NCI-H524 (cell line): ENCODE measurements at regions not wholly inside any gene's neighbourhood (a gene's known extent, or its start where the extent isn't known, plus 50 kb on each side); places are given as distances from the start of the nearest gene placed in this dataset.
A peak's percentile ranks its signal among the peaks of the same experiment; 100 is the strongest.

ENCODE experiments used
- DNase-seq, 2 experiments: peaks; one replicate each; lab custom pipeline; 2025; lab: John Stamatoyannopoulos, UW

DNA sequence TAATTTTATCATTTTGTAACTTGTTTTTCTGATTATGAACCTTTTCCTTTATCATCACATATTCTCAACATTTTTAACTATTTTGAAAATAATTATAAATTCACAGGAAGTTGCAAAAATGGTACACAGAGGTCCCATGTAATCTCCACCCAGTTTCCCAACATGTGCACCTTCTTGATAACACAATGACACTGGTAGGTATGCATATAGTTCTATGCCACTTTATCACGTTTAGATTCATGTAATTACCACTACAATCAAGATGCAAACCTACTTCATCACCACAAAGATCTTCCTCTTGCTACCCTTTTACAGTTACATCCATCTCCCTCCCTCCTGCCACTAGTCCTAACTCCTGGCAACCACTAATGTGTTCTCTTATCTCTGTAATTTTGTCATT is 413.9 kb downstream of the SHQ1 start:
- no peak for DNase-seq

DNA sequence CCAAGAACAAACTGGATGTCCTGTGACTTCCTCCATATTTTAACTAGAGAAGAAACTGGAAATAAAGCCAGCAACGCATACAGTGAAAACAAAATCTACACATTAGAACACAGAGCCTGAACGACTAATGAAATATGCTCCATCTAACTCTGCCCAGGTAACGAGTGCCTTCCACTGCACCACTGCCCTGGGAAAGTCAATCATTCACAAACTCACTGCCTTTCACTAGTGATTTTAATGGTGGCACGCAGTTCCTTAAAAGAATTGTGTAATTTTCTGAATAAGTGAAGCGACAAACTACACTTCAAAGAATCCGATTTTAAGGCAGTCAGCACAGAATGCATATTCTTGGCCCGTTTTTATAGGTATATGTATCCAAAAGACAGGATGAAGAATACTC is 416.0 kb downstream of the SHQ1 start:
- no peak for DNase-seq

DNA sequence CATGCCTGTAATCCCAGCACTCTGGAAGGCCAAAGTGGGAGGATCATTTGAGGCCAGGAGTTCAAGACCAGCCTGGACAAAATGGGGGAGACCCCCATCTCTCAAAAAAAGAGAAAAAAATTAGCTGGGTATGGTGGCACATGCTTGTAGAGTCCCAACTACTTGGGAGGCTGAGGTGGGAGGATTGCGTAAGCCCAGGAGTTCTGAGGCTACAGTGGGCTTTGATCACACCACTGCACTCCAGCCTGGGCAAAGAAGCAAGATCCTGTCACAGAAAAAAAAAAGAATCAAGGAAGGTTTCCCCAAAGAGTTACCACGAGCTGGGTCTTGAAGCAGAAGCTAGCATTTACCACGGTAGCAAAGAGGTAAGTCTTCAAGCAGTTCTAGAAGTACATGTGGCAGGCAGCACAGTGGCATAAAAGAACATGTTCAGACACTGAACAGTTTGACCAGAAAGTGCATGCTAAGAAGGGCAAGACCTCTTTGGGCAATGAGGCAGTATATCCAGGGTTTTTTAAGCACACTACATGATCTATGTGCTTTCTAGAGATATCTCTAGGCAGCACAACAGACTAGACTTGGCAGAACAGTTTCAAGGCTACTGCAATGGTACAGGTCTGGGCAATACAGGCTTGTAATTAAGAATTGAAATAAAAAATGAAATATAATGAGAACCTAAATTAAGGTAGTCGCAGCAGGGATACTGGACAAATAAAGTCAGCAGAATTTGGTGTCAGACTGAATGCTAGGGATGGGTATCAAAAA is 418.5 kb downstream of the SHQ1 start:
- no peak for DNase-seq

DNA sequence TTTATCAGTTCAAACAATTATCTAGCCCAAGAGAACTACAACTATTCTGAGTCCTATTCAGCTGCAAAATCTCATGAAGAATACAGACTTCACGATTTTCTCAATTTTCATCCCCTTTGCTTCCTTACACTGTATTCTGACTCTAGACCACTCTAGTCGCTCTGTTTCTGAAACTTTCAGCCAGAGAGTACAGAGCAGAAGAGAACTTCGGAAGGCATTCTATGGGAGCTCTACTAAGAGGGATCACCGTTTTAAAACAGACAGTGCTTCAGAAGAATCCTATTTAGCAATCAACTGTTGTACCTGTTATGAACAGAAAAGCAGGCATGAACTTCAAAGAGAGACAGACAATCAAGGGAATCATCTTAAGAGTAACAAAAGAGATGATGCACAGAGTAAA is 419.4 kb downstream of the SHQ1 start:
- DNase-seq = no peak

DNA sequence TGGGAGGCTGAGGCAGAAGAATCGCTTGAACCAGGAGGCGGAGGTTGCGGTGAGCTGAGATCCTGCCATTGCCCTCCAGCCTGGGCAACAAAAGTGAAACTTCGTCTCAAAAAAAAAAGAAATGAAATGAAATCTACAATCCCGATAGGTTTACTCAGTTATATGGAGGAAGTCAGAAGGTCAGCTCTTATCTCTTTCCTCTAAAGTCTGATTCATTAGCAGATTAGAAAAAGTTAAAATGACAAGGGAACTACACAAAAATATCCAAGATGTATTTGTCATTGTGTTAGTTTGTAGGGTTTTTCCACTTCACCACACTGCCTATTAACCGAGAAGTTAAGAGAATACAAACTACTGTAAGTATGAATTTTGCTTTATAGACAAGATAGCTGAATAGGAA is 420.6 kb downstream of the SHQ1 start:
- DNase-seq = no peak

DNA sequence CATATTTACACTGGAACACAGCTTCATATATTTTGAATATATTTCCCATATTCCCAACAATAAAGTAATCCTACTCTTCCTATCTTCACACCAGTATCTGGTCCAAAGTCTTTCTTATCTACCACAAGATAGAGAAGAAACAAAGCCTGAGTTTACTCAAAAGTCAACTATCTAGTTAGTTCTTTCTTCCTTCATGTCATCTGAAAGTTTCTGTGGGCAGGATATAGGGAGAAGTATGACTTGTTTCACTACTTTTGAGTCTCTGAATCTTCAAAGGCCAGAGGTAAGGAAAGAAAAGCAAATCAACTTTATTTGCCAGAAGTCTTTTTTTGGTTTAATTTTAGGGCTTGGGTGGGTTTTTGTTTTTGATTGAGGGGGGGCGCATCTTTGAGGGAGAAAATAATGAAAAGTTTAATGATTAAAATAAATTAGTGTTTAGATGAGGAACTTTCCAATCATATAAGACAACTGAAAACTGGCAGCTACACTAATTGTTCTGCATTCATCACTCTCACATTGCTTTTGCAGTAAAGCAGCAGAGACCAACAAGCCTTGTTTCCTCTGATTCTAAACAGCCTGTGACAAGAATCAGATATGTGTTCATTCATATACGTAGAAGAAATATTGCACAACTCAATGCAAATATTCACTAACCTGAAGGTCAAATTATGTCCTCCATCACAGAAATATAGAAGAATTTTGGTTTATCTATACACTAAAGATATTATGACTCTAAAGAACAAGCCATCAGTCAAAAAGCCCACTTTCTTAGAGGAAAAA is 421.4 kb downstream of the SHQ1 start:
- no peak for DNase-seq

DNA sequence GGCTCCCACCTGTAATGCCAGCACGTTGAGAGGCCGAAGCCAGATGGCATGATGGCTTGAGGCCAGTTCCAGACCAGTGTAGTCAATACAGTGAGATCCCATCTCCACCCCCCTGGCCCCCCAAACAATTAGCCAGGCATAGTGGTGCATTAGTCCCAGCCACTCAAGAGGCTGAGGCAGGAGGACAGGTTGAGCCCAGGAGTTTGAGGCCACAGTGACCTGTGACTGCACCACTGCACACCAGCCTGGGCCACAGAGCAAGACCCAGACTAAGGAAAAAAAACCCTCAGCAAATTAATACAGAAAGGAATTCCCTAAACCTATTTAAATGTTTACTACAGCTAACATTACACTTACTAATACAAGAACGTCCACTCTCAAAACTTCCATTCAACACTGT is 424.6 kb downstream of the SHQ1 start:
- peak; percentile 21 to 60 for DNase-seq

DNA sequence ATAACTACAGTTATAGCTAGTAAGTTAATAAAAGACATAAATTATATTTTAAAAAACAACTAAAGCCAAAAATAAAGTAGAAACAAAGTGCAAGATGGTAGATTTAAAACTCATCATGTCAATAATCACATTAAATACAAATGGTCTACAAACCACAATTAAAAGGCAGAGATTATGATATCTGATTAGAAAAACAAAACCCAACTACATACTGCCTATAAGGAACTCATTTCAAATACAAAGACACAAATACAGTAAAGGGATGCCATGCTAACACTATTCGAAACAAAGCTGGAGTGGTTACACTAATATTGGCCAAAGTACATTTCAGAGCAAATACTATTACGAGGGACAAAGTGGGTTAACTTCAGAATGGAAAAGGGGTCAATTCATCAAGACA is 426.5 kb downstream of the SHQ1 start:
- DNase-seq = no peak

DNA sequence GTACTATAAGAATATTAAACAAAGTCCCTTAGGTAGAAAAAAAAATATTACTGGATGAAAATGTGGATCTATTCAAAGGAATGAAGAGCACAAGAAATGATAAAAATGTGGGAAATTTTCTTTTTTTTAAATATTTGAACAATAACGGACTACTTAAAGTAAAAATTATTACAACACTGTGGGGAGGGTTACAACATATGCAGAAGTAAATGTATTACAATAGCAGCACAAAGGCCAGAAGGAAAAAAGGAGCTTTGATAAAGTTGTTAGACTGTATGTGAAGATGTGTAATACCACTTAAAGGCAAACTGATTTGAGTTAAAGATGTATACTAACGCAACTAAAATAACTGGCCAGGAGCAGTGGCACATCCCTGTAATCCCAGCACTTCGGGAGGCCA is 427.1 kb downstream of the SHQ1 start:
- no peak for DNase-seq

DNA sequence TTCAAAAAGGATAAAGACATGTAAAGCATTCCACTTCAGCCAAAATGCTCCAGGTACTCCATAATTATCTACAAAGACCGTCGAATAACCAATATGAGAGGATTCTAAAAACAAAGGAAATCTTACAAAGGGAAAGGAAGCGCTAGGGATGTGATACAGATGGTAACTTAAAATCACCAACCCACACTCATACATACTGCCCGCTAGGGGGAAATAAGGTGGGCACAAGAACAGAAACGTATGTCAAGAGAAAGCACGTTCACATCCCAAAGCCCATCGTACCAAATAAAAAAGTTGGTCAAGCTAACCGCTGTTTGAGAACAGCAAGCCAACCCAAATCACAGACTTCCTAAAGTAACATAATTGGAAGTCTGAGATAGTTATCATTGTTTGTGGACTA is 429.4 kb downstream of the SHQ1 start:
- no peak for DNase-seq

DNA sequence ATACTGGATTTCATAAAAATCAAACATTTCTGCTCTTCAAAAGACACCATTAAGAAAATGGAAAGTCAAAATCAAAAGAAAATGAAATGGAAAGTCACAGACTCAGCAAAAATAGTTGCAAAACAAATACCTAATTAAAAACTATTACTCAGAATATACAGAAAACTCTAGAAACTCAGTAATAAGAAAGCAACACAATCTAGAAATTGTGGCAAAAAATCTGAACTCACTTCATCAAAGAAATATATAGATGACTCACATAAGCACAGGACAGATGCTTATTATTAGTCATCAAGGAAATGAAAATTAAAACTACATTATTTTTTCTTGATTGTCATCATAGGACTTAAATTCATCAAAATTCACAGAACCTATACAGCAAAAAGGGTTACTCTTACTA is 430.0 kb downstream of the SHQ1 start:
- no peak for DNase-seq

DNA sequence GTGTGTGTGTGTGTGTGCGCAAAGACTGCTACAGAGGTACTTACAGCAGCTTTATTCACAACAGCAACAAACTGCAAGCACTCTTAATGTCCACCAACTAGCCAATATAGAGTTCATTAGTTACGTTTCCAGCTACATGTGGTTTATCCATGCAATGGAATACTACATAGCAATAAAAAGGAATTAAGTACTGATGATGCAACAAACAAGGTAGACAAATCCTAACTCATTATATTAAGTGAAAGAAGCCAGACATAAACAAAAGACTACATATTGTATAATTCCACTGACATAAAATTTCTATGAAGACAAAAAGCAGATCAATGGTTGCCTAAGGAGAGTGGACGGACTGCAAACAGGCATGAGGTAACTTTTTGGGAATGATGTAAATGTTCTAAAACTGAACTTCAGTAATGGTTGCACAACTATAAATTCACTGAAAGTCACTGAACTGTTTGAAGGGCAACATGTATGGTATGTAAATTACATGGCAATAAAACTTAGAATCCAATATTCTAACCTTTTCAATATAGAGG is 433.7 kb downstream of the SHQ1 start:
- DNase-seq = no peak

DNA sequence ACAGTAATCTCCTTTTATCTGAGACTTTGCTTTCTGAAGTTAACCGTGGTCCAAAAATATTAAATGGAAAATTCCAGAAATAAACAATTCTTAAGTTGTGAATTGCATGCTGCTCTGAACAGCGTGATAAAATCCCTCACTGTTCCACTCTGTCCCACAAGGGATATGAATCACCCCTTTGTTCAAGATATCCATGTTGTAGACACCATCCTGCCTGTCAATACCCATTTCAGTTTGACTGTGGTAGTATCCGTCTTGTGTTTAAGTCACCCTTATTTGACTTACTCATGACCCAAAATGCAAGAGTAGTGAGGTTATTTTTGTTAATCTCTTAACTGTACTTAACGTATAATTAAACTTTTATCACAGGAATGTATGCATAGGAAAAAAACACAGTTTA is 435.0 kb downstream of the SHQ1 start:
- no peak for DNase-seq

DNA sequence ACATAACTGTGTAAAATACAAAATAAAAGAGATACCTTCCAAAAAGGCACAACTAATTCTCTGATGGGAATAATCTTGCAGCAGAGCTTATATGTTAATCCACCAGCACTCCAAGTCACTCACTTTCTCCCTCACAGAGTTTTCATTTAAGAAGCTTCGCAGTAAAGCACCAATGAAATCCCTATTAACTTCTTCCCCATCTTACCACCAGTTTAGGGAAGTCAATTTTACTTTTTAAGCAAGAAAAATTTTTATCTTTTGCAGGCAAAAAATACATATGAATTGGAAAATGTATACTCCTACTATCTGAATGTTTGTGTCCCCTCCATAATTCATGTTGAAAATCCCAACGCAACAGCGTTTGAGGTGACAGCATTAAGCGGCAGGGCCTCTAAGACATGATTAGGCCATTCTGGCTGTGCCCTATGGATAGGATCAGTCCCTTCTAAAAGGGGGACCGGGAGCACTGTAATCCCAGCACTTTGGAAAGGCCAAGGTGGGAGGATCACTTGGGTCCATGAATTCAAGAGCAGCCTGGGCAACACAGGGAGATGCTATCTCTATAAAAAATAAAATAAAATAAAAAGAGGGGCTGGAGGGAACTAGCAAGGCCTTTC is 435.8 kb downstream of the SHQ1 start:
- no peak for DNase-seq

DNA sequence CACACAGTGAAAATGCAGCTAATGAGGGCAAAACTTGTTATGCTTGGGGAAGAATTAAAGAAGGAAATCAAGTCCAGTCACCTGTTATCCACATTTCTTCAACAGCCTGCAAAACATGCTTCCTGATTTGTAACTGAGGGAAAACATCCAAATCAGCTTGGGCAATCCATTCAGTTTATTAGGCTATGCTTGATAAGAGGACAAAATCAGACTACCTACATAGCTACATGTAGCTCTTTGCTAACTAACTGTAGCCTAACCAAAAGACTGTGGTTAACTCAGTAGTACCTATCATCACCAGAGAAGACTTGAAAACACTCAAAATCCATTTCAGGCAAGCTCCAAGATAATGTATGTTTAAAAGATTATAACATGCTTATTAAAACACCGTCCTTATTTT is 436.4 kb downstream of the SHQ1 start:
- no peak for DNase-seq

DNA sequence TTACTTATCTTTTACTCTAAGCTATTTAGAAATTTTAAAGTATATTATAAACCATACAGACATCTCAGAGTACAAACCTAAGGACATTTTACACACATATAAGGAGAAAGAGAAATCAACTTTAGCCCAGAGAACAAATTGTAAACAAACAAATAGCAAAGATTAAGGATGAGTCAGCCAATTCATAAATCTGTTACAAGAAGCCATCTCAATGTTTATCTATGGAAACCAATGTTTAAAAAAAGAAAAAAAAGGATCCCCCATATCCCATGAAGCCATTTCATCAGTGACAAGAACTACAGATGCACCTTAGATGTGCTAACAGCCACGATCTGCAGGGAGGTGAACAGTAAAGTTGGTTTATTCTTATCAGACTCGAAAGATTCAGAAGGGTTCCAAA is 437.1 kb downstream of the SHQ1 start:
- DNase-seq = no peak

DNA sequence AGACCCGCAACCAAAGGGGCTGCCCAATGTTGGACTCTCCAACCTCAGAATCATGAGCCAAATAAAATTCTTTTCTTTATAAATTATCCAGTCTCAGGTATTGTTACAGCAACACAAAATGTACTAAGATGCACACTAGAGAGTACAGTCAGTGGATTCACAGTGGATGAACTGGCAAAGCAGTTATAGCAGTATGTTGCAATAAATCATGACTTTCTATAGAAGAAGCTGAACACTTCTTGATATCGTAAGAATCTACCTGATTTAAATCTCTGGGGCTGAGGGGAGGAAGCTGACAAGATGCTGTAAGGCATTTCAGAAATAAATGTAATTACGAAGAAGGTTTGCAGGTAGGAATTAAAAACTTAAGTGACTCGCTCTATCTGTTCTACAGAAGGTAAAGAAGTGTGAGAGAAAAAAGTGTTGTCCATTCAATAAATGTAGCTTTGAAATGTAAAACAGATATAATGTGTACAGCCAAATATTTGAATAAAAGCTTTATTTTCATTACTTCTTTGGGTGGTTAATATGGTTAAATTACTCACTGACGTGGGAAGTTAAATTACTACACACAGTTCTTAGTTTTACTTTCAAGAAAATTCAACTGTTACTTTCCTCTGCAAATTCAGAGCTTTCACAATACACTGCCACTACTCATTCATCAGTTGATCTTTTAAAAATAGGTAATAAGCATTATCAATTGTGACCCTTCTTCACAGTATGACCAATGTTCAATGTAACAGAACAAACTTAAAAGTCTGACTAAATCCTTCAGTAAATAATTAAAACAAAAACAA is 439.1 kb downstream of the SHQ1 start:
- DNase-seq = no peak

DNA sequence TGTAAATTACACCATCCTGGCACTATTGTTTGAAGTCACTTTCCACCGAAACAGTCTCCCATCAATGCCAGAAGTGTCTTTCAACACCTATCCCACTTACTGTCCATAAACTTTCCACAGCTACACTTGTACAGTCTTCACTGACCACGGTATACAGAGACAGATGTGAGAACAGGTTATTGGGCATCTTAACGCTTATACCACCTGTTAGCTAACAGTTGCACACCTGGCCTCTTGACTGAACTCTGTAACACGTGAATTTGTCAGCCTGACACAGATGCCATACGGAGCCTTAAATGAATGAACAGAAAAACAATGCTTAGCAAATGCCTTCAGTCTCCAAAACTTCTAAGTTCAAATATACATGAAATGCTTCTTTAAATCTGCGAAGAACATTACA is 440.5 kb downstream of the SHQ1 start:
- DNase-seq = peak in 1 of 2 experiments; percentile 71

DNA sequence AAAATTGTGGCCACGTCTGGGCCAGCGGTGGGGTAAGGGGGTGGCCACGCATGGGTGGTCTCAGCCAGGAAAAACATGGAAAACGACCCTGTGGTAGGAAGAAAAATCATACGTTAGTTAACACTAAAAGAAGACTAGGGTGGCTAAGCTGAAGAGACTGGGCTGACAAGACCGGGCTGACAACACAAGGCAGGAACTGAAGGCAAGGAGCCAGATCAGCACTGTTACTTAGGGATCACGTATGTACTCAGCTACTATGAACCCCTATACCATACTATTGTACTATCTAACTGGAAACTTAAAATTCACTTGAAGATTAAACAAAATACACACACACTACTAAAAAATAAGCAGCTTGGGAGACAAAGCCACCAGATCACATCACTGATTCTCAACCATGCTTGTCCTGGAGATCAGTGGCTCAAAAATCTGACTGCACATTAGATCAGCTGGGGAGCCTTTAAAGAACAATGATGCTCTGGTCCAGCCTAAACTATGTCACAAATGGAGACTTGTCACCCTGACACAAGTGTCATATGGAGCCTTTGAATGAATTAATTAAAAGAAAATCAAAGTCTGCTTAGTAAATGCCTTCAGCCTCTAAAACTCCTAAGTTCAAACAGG is 442.2 kb downstream of the SHQ1 start:
- no peak for DNase-seq

DNA sequence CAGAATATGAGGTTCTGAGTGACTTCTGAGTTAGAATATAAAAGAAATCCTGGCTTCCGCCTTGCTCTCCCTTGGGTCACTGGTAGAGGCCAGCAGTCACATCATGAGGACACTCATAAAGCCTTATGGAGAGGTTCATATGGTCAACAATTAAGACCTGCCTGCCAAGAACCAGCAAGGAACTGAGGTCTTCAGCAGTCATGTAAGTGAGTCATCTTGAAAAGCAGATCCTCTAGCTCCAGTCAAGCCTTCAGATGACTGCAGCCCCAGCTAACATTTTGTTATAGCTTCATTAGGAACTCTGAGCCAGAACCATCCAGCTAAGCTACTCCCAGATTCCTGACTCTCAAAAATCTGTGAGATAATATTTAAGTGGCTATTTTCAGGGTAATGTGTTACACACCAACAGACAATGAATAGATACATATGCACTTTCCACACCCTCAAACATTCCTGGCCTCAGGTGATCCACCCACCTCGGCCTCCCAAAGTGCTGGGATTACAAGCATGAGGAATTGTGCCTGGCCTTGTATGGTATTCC is 447.2 kb downstream of the SHQ1 start:
- DNase-seq = no peak

DNA sequence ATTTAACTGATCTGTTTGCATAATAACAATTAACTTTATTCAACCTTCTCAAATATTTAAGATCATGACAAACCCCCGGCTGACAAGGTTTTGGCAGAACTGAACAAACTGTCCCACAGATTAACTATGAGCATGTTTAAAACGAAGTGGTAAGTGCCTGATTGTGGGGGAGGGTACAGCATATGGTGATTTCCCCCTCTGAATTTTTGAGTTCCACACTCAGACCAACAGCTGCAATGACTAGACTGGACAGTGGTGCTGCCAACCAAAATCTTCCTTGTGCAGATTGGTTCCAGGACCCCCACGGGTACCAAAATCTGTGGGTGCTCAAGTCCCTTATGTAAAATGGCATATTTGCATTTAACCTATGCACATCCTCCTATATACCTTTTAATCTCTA is 449.5 kb downstream of the SHQ1 start:
- DNase-seq = peak in 1 of 2 experiments; percentile 60
